ENCODE measurements at regions not wholly inside any gene's neighbourhood (a gene's known extent, or its start where the extent isn't known, plus 50 kb on each side); places are given as distances from the start of the nearest gene placed in this dataset.

DNA sequence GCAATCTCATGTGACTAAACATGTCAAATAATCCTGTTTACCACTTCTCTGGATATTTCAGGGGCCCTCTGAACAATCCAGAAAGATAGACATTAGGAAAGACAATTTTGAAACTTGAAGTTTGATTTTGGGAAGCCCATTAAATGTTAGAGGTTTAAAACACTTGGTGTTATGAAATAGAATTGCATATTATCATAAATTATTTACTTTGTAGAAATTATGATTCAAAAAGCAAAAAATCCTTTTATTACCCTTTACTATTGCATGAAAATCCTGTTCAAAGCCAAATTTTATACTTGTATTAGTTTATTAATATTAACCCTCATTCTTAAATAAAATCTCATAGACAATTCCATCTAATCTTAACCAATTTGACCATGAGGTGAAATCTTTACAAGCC is 1091.5 kb upstream of the ALCAM start:
- TF ChIP-seq, protein P1, sequence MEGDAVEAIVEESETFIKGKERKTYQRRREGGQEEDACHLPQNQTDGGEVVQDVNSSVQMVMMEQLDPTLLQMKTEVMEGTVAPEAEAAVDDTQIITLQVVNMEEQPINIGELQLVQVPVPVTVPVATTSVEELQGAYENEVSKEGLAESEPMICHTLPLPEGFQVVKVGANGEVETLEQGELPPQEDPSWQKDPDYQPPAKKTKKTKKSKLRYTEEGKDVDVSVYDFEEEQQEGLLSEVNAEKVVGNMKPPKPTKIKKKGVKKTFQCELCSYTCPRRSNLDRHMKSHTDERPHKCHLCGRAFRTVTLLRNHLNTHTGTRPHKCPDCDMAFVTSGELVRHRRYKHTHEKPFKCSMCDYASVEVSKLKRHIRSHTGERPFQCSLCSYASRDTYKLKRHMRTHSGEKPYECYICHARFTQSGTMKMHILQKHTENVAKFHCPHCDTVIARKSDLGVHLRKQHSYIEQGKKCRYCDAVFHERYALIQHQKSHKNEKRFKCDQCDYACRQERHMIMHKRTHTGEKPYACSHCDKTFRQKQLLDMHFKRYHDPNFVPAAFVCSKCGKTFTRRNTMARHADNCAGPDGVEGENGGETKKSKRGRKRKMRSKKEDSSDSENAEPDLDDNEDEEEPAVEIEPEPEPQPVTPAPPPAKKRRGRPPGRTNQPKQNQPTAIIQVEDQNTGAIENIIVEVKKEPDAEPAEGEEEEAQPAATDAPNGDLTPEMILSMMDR (IDR thresholded peaks at IDR 0.05), result no peak
- H3K36me3 Mint-ChIP-seq (ENCODE audit: low read depth), result peaks cover 2% of the 10 kb centered on the region
- ChIA-PET POLR2A (no interaction called here), CTCF (interaction anchor here (0.9 kb wide), 1 partner anchor 1094 kb away, joined by 3 read pairs; no protein-coding TSS in a partner anchor)
- DNase-seq (no peak), ATAC-seq (ENCODE audit: low read depth) (no peak)
- intact Hi-C loops (cut with micrococcal nuclease), result loop anchor here (10.0 kb wide), 4 partner anchors 350 to 960 kb away; no protein-coding TSS in a partner anchor
- peaks cover 14% of the 10 kb centered on the region for H3K9me3 Mint-ChIP-seq
- H3K4me1 Mint-ChIP-seq, result peaks cover 1% of the 10 kb centered on the region
- H3K27me3 Mint-ChIP-seq, result no peaks in the 10 kb centered on the region
- H3K4me3 Mint-ChIP-seq, result no peak overlapping the region
- no peak overlapping the region for H3K27ac Mint-ChIP-seq

DNA sequence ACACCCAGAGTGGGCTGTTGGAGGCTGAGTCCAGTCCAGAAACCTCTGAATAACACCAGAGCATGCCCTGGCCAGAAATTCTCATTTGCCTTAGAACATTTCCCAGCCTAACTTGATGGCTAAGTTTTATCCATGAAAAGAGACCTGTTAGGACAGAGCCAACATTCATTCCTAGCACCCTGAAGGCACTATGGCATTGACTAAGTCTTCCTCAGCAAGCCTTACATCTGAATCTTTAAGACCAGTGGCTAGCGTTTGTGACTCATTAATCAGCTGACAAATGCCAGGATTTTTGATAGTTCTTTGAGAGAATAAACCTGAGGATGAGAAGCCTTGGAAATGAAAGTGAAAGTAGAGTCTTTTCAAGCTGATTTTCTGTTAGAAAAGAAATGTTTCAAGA is 1087.1 kb upstream of the ALCAM start:
- Mint-ChIP-seq H3K27me3 (no peaks in the 10 kb centered on the region), H3K4me3 (peak overlapping the region; percentile 3), H3K27ac (no peak overlapping the region), H3K4me1 (peaks cover 1% of the 10 kb centered on the region), H3K9me3 (peaks cover 33% of the 10 kb centered on the region), H3K36me3 (ENCODE audit: low read depth) (peaks cover 17% of the 10 kb centered on the region)
- ATAC-seq (ENCODE audit: low read depth) (no peak), DNase-seq (no peak)
- POLR2A ChIA-PET, result no interaction called here
- TF ChIP-seq, protein P1 (IDR thresholded peaks at IDR 0.05), result no peak
- CTCF ChIA-PET, result no interaction called here
- intact Hi-C loops (cut with micrococcal nuclease), result loop anchor here (10.0 kb wide), 4 partner anchors 345 to 955 kb away; no protein-coding TSS in a partner anchor

DNA sequence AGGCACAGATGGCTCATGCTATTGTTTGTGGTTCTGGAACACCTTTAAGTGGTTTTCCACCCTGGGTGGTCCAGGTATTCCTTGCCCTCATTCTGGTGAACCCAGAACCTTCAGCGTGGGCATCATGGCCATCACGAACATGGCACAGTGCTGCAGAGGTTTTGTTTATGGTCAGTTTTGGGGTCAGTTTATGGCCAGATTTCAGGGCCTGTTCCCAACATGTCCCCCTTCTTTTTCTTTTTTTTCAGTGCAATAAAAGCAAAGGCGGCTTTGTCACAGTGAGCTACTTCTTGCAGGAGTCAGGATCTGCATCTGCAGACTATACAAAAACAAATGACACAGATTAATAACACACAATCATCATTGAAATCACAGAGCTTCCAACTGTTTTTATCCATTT is 1085.0 kb upstream of the ALCAM start:
- ATAC-seq (ENCODE audit: low read depth) (no peak), DNase-seq (no peak)
- Mint-ChIP-seq H3K36me3 (ENCODE audit: low read depth) (peaks cover 15% of the 10 kb centered on the region), H3K27ac (no peak overlapping the region), H3K9me3 (peaks cover 38% of the 10 kb centered on the region), H3K4me3 (no peak overlapping the region), H3K4me1 (peaks cover 1% of the 10 kb centered on the region), H3K27me3 (no peaks in the 10 kb centered on the region)
- intact Hi-C loops (cut with micrococcal nuclease), result no loop called here
- ChIA-PET CTCF (no interaction called here), POLR2A (no interaction called here)
- TF ChIP-seq, protein P1 (IDR thresholded peaks at IDR 0.05), result no peak

DNA sequence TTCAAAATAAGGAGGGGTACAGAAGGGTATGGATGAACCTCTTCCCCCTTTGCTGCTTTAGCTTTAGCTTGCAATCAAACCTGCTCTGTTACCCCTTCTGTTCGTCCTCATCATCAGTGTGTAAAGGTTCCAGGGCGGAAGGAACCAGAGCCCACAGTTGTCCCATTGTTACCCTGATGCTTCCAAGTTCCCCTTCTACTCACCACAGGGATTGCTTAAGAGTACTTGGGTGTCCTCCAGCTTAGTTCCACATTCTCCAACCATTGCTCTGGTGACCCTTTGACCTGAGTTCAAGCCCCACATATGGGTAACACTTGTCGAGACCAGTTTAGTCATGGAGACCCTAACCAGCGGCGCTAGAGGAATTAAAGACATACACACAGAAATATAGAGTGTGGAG is 1080.1 kb upstream of the ALCAM start:
- Mint-ChIP-seq H3K36me3 (ENCODE audit: low read depth) (peaks cover 9% of the 10 kb centered on the region), H3K4me1 (peaks cover 4% of the 10 kb centered on the region), H3K4me3 (no peak overlapping the region), H3K27ac (no peak overlapping the region), H3K9me3 (peaks cover 24% of the 10 kb centered on the region), H3K27me3 (no peaks in the 10 kb centered on the region)
- TF ChIP-seq, protein P1 (IDR thresholded peaks at IDR 0.05), result no peak
- ChIA-PET POLR2A (no interaction called here), CTCF (no interaction called here)
- no peak for DNase-seq
- no peak for ATAC-seq (ENCODE audit: low read depth)
- intact Hi-C loops (cut with micrococcal nuclease), result no loop called here

DNA sequence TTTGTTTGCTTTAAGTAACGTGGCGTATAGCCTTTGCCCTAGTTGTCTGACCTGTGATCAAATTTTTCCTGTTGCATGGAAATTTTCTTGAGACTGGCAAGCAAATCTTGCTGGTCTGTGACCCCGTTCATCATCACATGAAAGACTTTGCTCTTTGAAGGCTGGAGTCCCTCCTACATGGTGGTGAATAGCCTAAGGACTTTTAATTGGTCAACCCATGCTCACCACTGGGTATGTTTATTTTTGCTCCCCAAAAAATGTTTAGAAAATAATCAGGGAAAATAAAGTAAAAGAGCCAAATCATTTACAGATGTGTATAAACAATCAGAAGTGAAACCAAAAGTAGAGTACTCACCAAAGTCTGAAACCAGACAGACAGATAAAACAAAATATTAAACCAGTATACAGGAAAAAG is 1075.3 kb upstream of the ALCAM start:
- peak overlapping the region; percentile 31 for H3K27ac Mint-ChIP-seq

More for the DNA sequence above, 1075.3 kb upstream of the ALCAM start:
- H3K27me3 Mint-ChIP-seq, result no peaks in the 10 kb centered on the region
- TF ChIP-seq, protein P1 (IDR thresholded peaks at IDR 0.05), result no peak
- H3K36me3 Mint-ChIP-seq (ENCODE audit: low read depth), result no peaks in the 10 kb centered on the region
- intact Hi-C loops (cut with micrococcal nuclease), result loop anchor here (10.0 kb wide), 2 partner anchors 233 to 273 kb away; no protein-coding TSS in a partner anchor
- no peak for DNase-seq
- ChIA-PET POLR2A (no interaction called here), CTCF (no interaction called here)
- H3K4me1 Mint-ChIP-seq, result peaks cover 16% of the 10 kb centered on the region
- peak; percentile 47 for ATAC-seq (ENCODE audit: low read depth)
- H3K9me3 Mint-ChIP-seq, result peaks cover 5% of the 10 kb centered on the region
- peak overlapping the region; percentile 48 for H3K4me3 Mint-ChIP-seq
